NB4 (cell line): ENCODE measurements at regions not wholly inside any gene's neighbourhood (a gene's known extent, or its start where the extent isn't known, plus 50 kb on each side); places are given as distances from the start of the nearest gene placed in this dataset.
"Not testable (repeated sequence)": the region's sequence is repeated elsewhere in the genome, so short reads cannot be mapped to it uniquely, and the experiment has no call there.

Experiments used
- DNase-seq: peaks from one replicate; pipeline ENCODE4 v3.0.0; 2010; ENCODE audit warnings: low read depth
- H3K4me3 ChIP-seq: one replicate; pipeline ENCODE4 v1.5.1; 2011; ENCODE audit warnings: mild to moderate bottlenecking, low read depth, low read length, moderate library complexity
- CTCF ChIP-seq: IDR thresholded peaks from one replicate; pipeline ENCODE4 v1.5.1; 2012; ENCODE audit warnings: low read depth, low read length
- MYC ChIP-seq: IDR thresholded peaks from 2 replicates; pipeline ENCODE4 v1.6.1; 2011; ENCODE audit warnings: low read depth, low read length
- POLR2A ChIP-seq: IDR thresholded peaks from 2 replicates; pipeline ENCODE4 v1.6.1; 2011; ENCODE audit warnings: mild to moderate bottlenecking; ENCODE audit not compliant: insufficient read length; ENCODE audit errors: extremely low read depth
- TF ChIP-seq, protein P1 (sequence below): IDR thresholded peaks from 2 replicates; pipeline ENCODE4 v1.6.1; 2011; ENCODE audit warnings: low read depth, low read length

GRCh38 chr1:190001187-190001586 is 476.5 kb downstream of the BRINP3 start:
- no peak for DNase-seq
- TF ChIP-seq, protein P1, sequence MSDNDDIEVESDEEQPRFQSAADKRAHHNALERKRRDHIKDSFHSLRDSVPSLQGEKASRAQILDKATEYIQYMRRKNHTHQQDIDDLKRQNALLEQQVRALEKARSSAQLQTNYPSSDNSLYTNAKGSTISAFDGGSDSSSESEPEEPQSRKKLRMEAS = no peak

GRCh38 chr1:190003376-190003775 is 474.3 kb downstream of the BRINP3 start:
- TF ChIP-seq, protein P1 = no peak
- TF ChIP-seq MYC = no peak
- TF ChIP-seq CTCF = no peak
- no peak overlapping the region for H3K4me3 ChIP-seq
- DNase-seq = no peak

More at GRCh38 chr1:190001187-190001586, 476.5 kb downstream of the BRINP3 start:
- no peak overlapping the region for H3K4me3 ChIP-seq

GRCh38 chr1:190011585-190011984 is 466.1 kb downstream of the BRINP3 start:
- TF ChIP-seq, protein P1 = no peak
- TF ChIP-seq MYC (no peak), CTCF (no peak), POLR2A (no peak)
- no peak for DNase-seq

DNA sequence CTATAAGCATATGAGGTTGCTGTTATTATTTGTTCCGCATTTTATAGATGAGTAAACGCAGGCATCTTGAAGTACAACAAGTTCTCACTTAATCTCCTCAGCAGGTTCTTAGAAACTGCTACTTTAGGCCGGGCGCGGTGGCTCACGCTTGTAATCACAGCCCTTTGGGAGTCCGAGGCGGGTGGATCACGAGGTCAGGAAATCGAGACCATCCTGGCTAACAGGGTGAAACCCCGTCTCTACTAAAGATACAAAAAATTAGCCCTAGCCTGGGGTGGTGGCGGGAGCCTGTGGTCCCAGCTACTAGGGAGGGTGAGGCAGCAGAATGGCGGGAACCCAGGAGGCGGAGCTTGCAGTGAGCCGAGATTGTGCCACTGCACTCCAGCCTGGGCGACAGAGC is 458.5 kb downstream of the BRINP3 start:
- not testable (repeated sequence) for DNase-seq, H3K4me3 ChIP-seq

More at GRCh38 chr1:190011585-190011984, 466.1 kb downstream of the BRINP3 start:
- H3K4me3 ChIP-seq = no peak overlapping the region

GRCh38 chr1:190019717-190020116 is 457.9 kb downstream of the BRINP3 start:
- TF ChIP-seq POLR2A (no peak), MYC (no peak), CTCF (no peak)
- TF ChIP-seq, protein P1 = no peak
- DNase-seq = no peak
- no peak overlapping the region for H3K4me3 ChIP-seq

DNA sequence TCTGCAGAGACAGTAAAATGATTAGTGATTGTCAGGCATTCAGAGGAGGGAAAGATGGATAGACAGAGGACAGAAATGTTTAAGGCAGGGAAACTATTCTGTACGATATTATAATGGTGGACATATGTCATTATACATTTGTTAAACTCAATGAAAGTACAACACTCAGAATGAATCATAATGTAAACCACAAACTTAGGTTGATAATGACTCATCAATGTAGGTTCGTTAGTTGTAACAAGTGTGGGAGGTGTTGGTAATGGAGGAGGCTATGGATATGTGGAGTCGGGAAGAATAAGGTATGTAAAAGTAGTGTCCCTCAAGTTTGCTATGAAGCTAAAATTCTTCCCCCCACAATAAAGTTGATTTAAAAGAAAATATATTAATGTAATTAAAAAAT is 455.0 kb downstream of the BRINP3 start:
- DNase-seq = peak; percentile 3
- TF ChIP-seq MYC (no peak), CTCF (no peak), POLR2A (no peak)
- TF ChIP-seq, protein P1 = no peak
- H3K4me3 ChIP-seq = no peak overlapping the region

DNA sequence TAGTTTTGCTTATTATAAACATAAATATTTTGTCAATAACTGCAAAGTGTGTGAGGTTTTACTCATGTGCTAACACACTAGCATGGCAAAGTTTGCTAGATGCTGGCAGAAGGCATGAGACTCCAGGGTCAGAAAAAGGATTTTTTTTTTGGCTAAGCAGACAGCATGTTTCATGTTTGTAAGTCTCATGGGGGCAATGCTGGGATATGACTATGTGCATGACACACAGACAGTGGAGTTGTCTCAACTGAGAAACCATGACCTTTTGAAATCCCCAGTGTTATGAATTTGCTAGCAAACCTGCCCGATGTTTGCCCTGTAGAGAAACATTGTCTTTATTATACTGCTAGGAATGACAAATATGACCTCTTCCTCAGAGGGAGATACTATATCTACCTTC is 448.2 kb downstream of the BRINP3 start:
- DNase-seq = no peak

More for the DNA sequence above, 448.2 kb downstream of the BRINP3 start:
- TF ChIP-seq CTCF (no peak), POLR2A (no peak), MYC (no peak)
- TF ChIP-seq, protein P1 = no peak
- H3K4me3 ChIP-seq = no peak overlapping the region
